ENCODE measurements at regions not wholly inside any gene's neighbourhood (a gene's known extent, or its start where the extent isn't known, plus 50 kb on each side); places are given as distances from the start of the nearest gene placed in this dataset.

- ATAC-seq: no peak
- intact Hi-C loops (cut with DNase I): loop anchor here in 1 of 2 donors (10.0 kb wide), 1 partner anchor 141 kb away; no protein-coding TSS in a partner anchor
- no peak for DNase-seq
Measured at GRCh38 chr19:27795369-27795768, 1417.6 kb downstream of the UQCRFS1 start.

DNA sequence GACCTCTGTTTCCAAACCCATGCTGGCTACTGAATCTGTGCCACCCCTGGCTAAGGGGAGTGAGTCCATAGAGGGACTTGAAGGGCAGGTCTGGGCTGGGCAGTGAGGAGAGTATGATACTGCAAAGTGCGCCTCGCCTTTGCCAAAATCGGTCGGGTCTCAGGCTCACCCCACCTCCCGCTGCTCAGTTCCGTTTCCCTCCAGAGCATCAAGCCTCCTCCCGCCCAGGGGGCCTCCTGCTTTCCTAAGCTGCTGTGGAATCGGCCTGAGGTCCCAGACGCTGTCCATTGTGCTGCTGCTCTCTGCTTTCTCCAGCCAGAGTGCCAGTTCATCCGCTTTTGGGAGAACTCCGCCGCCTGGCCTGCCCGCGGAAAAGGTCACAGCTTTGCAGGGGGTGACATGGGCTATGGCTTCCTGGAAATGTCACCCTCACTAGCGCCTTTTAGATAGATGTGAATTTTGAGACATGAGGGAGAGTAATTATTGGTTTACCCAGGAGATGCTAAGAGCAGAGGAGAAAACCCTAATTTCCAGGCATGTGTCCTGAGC, 1418.4 kb downstream of the UQCRFS1 start:
- peak; percentile 43 for DNase-seq
- intact Hi-C loops (cut with DNase I): loop anchor here in 1 of 2 donors (10.0 kb wide), 1 partner anchor 140 kb away; no protein-coding TSS in a partner anchor
- ATAC-seq: peak; percentile 2 to 16

- peak; percentile 98 to 99 for ATAC-seq
- DNase-seq: peak; percentile 96
- intact Hi-C loops (cut with DNase I): loop anchor here in 1 of 2 donors (10.0 kb wide), 1 partner anchor 139 kb away; no protein-coding TSS in a partner anchor
Measured at GRCh38 chr19:27793644-27794493, 1419.1 kb downstream of the UQCRFS1 start.

DNA sequence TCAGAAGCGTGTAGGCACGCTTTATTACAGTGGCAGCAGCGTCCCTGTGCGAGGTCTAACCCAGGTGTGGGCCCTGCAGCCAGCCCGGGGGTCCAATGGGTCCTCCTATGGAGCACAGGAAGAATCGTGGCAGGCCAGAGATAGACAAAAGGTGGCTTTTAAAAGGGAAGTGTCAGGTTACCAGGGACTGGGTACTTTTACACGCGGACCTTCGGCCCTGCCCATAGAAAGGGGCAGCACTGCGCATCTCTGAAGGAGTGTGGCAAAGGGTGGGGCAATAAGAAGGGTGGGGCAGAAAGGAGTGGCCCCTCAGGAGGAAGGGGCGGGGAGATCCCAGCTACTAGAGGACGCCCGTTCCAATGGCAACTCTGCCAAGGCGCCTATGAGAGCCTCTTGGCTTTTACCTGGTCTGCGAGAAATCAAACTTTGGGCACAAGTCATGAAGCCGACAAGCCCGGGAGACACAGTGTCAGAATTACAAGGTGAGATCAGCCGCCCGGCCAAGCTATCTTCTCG, 1419.8 kb downstream of the UQCRFS1 start:
- ATAC-seq: peak; percentile 74 to 95
- intact Hi-C loops (cut with DNase I): loop anchor here in 1 of 2 donors (10.0 kb wide), 1 partner anchor 138 kb away; no protein-coding TSS in a partner anchor
- DNase-seq: peak; percentile 83

DNA sequence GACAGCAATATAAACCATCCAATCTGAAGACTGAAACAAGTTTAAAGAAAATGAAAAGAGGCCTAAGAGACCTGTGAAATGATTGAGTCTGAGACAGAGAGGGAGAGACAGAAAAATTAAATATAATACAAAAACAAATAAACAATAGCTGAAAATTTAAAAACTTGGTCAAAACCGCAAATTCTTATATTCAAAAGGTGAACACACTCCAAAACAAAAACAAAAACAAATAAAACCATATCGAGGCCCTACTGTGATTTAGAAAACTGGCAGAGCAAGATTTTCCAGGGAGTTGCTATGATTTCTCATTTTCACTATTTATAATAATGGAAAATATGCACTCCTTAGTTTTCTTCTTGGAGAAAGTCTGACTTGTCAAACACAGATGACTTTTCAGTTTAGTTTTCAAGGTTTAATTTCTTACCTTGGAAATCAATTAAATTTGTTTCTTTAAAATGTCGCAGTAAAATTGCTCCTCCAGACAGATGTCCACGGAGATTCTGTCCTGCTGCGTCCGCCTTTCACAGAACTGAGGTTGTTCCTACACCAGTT, 1420.3 kb downstream of the UQCRFS1 start:
- intact Hi-C loops (cut with DNase I): loop anchor here in 1 of 2 donors (10.0 kb wide), 1 partner anchor 138 kb away; no protein-coding TSS in a partner anchor
- DNase-seq (no peak), ATAC-seq (no peak)

GRCh38 chr19:27780367-27781075, 1432.4 kb downstream of the UQCRFS1 start:
- ATAC-seq (no peak), DNase-seq (no peak)
- intact Hi-C loops (cut with DNase I): no loop called here

- no peak for DNase-seq
- ATAC-seq: no peak
- intact Hi-C loops (cut with DNase I): no loop called here
Measured at GRCh38 chr19:27779954-27780353, 1433.0 kb downstream of the UQCRFS1 start.

DNA sequence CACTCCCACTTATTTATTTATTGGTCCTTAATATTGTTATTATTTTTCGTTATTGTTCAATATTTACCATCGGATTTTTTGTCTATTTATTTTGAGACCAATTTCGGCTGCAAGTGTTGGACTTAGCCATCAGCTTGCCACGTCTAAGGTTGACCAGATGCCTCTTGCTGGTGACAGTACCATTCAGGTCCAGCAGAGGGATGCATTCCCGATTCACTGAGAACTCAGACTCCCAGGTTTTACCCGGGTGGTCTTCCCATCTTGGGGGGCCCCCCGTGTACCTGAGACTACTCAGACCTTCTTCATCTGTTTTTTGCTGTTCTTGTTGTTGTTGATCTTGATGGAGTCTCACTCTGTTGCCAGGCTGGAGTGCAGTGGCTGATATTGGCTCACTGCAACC, 1435.2 kb downstream of the UQCRFS1 start:
- ATAC-seq: no peak
- intact Hi-C loops (cut with DNase I): no loop called here
- DNase-seq: no peak

DNA sequence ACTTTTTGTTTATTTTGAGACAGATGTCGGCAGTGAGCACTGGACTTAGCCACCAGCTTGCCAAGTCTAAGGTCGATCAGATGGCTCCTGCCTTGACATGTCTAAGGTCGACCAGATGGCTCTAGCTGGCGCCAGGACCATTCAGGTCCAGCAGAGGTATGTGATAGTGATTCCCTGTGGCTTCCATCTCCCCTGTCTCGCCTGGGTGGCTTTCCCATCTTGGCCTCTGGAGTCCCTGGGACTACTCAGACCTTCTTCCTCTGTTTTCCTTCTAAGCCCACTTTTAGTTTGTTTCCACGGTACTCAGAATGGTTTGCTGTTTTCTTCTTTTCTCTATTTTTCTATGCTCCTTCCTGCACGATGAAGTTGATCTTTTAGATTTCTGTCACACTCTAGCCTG, 1435.7 kb downstream of the UQCRFS1 start:
- DNase-seq (no peak), ATAC-seq (no peak)
- intact Hi-C loops (cut with DNase I): no loop called here

DNA sequence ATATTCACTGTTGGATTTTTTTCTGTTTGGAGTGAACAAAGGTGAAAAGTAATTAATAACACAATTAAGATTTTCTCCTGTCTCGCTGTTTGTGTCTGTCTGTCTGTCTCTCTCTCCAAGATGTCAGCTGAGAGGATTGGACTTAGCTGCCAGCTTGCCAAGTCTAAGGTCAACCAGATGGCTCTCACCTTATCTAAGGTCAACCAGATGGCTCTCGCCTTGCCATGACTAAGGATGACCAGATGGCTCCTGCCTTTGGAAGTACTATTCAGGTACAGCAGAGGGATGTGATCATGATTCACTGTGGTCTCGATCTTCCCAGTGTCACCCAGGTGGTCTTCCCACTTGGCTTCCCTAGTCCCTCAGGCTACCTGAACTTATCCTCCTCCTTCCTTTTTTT, 1436.4 kb downstream of the UQCRFS1 start:
- intact Hi-C loops (cut with DNase I): no loop called here
- DNase-seq: no peak
- ATAC-seq: peak in 1 of 2 donors; percentile 31

GRCh38 chr19:27776020-27776419, 1436.9 kb downstream of the UQCRFS1 start:
- intact Hi-C loops (cut with DNase I): no loop called here
- no peak for ATAC-seq
- DNase-seq: no peak

DNA sequence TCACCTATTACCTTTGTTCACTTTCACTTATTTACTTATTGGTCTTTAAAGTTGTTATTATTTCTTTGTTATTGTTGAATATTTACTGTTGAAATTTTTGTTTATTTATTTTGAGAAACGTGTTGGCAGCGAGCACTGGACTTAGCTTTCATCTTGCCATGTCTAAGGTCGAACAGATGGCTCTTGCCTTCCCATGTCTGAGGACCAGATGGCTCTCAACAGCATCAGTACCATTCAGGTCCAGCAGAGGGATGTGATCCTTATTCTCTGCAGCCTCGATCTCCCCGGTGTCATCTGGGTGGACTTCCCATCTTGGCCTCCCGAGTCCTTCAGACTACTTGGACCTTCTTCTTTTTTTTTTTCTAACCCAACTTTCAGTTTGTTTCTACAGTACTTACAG, 1437.6 kb downstream of the UQCRFS1 start:
- no peak for DNase-seq
- ATAC-seq: no peak
- intact Hi-C loops (cut with DNase I): no loop called here

- intact Hi-C loops (cut with DNase I): no loop called here
- no peak for ATAC-seq
- no peak for DNase-seq
Measured at GRCh38 chr19:27774827-27775226, 1438.1 kb downstream of the UQCRFS1 start.

GRCh38 chr19:27774337-27774736, 1438.6 kb downstream of the UQCRFS1 start:
- intact Hi-C loops (cut with DNase I): no loop called here
- no peak for DNase-seq
- ATAC-seq: no peak

GRCh38 chr19:27773318-27774094, 1439.4 kb downstream of the UQCRFS1 start:
- ATAC-seq (no peak), DNase-seq (no peak)
- intact Hi-C loops (cut with DNase I): no loop called here

- ATAC-seq (no peak), DNase-seq (no peak)
- intact Hi-C loops (cut with DNase I): no loop called here
Measured at GRCh38 chr19:27772059-27772458, 1440.9 kb downstream of the UQCRFS1 start.

- DNase-seq (no peak), ATAC-seq (no peak)
- intact Hi-C loops (cut with DNase I): no loop called here
Measured at GRCh38 chr19:27770095-27770494, 1442.9 kb downstream of the UQCRFS1 start.

DNA sequence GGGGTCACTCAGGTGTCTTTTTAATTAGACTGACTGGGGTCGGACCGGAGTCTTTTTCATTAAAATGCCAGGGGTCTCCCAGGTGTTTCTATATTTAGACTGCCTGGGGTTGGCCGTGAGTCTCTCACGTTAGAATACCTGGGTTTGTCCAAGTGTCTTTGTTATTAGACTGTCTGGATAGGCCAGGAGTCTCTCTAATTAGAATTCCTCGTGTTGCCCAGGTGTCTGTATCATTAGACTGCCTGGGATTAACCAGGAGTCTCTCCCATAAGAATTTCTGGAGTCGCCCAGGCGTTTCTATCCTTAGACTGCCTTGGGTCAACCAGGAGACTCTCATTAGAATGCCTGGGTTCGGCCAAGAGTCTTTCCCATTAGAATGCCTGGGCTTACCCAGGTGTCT, 1445.7 kb downstream of the UQCRFS1 start:
- ATAC-seq (no peak), DNase-seq (no peak)
- intact Hi-C loops (cut with DNase I): no loop called here
